SW480 (cell line): ENCODE measurements at regions not wholly inside any gene's neighbourhood (a gene's known extent, or its start where the extent isn't known, plus 50 kb on each side); places are given as distances from the start of the nearest gene placed in this dataset.

ENCODE experiments used
- DNase-seq: peaks from one replicate; pipeline ENCODE4 v3.0.0-alpha.2; 2016; ENCODE audit warnings: low spot score

DNA sequence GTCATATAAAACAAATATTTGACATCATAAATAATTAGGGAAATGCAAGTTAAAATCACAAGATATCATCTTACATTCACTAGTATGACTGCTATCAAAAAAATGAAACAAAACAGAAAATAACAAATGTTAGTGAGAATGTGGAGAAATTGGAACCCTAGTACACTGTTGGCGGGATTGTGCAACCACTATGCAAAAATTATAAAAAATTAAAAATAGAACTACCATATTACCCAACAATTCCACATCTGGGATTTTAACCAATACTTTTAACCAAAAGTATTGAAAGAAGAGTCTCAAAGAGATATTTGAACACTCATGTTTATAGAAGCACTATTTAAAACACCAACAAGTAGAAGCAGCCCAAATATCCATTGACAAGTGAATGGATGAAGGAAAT, 797.2 kb upstream of the ADAMTS5 start:
- no peak for DNase-seq

DNA sequence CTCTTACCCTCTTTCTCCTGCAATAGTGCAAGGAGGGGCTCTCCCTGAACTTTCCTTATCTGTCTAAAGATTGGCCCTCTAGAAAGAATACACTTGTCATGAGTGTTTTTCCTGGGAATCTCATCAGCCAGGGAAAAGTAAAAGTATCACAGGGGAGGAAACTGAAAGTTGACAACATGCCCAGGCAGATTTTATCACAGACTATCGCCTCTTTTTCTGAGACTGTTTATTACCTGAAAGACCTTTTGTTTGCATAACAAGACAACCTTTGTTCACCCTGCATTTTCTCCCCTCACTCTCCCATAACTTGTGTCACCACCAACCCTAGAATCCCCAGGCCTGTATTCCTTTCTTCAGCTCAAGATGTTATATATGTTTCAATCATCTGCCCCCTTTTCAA, 794.7 kb upstream of the ADAMTS5 start:
- DNase-seq = no peak

DNA sequence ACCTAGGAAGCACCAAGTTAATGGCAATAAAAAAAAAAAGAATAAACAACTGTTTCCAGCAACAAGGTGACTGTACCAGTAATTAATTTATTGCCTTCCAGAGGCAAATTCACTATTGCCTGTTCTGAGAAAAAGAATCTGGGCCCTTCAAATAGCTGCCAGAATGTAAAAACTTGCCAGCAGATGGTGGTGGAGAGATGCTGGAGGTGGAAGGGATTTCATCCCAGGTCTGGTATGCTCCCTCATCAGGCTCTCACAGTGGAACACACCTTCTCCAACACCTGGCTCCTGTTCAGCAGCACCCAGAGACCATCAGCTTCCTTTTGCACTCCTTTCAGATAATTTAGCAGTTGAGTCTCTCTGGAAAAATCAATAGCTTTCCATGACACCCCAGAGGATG, 792.9 kb upstream of the ADAMTS5 start:
- DNase-seq = no peak

DNA sequence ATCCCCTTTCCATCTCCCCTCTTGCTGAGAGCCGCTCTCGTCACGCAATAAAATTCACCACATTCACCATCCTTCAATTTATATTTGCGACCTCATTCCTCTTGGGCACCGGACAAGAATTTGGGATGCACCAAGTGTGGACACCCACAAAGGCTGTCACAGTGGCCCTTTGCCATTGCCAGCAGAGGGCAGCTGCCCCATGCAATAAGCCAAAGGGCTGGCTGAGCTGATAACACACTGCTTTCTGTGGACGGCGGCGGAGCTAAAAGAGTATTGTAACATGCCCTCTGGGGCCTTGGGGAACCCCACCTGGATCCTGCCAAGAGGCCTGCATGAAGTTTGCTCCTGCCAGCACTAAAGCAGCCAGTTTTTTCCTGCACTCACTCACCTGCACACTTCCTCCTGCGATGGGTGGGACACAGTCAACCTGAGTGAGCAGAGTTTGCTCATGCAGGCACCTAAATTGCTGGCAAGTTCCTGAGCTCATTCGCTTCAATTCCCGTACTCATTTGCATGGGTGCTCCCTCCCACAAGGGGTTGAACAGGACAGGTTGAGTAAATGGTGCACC, 792.3 kb upstream of the ADAMTS5 start:
- no peak for DNase-seq

DNA sequence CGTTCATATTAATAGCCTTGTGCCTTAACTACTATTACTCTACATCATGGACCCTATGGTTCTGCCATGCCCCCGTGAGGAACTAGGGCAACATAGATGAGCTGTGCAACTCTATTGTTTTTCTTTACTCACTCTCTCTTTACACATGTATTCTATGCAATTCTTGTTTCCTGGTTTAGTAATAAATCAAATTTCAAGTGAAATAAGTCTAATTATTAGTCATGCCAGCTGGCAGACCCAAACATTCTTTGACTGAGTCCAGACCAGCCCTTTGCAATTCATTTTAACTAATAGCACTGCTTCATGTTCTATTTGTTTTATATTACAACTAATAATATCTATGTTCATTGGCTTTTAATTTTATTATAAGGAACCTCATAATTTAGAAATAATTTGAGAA, 789.3 kb upstream of the ADAMTS5 start:
- no peak for DNase-seq

DNA sequence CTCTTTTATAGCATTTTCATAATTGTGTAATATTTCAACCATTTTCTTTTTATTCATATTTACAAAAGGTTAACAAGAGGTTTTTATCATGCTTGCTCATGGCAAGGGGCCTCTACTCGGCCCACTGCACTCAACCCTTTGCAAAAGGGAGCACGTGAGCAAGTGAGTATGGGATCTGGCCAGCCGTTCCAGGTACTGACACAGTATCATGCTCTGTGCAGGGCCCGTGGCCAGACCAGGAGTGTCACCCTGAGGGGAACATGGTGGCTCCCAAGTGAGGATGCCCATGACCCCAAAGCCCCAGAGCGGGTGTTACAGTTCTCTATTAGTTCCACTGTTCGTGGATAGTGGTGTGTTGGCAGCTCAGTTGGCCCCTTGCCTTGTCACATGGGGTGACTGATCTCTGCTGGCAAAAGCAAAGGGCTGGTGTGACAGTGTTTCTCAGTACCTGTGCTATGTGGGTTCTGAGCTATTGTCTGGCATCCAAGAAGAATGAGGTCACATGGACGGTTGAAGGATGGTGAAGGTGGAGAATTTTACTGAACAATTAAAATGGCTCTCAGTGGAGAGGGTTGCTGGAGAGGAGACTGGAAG, 777.2 kb upstream of the ADAMTS5 start:
- no peak for DNase-seq

DNA sequence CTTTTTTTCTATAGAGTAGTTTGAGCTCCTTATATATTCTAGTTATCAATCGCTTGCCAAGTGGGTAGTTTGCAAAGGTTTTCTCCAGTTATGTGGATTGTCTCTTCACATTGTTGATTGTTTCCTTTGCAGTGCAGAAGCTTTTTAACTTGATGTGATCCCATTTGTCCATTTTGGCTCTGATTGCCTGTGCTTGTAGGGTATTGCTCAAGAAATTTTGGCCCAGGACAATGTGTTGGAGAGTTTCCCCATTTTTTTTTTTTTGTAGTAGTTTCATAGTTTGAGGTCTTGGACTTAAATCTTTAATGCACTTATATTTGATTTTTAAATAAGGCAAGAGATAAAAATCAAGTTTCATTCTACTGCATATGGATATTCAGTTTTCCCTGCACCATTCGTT, 774.8 kb upstream of the ADAMTS5 start:
- DNase-seq = no peak

DNA sequence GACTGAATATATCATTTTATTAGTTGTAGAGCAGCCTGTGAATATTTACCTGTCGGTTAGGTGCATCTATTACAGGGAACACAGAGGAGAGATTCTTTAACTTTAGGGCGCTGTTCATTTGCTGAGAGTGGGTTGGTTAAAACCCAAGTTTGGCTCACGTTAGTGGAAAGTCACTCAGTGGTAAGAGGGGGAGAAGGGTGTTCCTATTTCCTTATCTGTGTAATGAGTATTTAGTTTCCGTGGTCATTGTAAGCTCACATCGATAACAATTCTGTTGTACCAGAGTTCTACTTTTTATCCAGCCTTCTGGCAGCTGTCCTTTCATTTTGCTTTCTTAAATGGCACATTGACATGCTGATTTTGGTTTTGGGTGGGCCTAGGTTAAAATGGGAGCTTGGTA, 773.2 kb upstream of the ADAMTS5 start:
- DNase-seq = no peak

DNA sequence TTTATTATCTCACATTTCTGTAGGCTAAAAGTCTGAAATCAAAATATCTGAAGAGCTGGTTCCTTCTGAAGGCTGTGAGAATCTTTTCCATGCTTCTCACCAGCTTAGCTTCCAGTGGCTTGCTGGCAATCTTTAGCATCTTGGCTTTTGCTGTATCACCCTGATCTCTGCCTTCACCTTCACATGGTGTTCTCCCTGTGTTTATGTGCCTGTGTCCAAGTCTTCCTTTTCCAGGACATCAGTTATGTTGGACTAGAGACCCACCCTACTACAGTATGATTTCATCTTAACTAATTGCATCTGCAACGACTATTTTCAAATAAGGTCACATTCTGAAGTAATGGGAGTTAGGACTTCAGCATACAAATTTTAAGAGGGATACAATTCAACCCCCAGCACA, 772.3 kb upstream of the ADAMTS5 start:
- DNase-seq = no peak

DNA sequence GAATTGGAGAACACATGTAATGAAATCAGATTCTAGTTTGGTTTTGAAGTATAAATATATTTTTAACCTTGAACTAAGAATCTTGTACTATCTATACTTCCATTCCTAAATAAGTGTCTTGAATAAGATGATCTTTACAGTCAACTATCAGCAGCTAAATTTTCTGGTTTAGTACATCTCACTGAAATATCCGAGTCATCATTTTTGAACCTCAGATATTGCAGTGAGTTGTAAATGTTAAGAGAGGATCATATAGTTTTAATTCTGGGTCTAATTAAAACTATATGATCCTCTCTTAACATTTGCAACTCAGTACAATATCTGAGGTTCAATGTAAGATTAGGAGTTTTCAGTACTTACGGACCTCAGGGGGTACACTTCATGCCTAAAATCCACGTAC, 768.8 kb upstream of the ADAMTS5 start:
- DNase-seq = no peak

DNA sequence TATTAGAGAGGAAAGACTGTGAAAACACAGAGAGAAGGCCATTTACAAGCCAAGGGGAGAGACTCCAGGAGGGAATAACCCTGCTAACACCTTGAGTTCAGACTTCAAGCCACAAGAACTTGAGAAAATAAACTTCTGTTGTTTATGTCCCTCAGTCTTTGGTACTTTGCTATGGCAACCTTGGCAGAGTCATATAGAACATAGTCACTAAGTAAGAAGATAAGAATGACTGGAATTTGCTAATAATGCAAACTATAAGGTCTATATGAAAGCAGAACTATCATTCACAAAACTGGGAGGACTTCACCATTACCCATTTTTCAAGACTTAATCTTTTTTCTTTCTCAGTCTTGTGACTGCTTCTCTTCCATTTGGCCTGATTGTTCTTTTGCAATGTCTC, 767.3 kb upstream of the ADAMTS5 start:
- no peak for DNase-seq

DNA sequence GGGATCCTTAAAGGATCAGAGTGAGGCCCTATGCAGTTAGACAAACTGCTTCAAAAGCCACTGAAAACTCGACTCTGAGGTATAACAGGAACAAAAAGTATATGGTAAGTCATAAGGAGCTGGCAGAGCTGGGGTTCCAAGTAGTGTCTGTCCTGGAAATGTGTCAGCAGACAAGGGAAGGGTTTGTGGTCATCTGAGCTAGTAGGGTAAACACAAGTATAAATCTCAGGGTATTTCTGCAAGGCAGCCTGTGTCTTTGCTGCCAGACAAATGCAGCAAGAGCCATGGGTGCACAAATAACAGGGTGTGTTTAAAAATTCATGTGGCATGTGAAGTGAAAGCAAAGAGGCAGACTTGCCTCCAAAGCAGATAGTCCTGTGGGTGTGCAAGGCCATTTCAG, 759.0 kb upstream of the ADAMTS5 start:
- DNase-seq = no peak

DNA sequence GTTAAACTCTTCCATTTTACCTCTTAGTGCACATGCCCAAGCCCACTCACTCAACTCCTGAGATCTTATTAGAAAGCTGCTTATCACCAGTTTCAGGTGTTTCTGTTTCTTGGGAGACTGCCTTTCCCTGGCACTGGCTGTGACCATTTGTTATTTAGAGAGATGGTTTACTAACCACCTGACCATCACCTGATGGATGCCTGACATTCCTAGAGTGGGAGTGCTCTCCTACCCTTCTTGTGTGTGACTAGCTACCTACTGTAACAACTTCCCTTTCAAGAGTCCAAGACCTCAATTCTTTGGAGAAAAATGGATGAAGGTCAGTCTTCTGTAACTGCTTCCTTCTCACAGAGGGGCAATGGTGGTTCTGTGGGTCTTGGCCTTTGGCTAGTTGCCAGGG, 755.2 kb upstream of the ADAMTS5 start:
- DNase-seq = peak; percentile 47

DNA sequence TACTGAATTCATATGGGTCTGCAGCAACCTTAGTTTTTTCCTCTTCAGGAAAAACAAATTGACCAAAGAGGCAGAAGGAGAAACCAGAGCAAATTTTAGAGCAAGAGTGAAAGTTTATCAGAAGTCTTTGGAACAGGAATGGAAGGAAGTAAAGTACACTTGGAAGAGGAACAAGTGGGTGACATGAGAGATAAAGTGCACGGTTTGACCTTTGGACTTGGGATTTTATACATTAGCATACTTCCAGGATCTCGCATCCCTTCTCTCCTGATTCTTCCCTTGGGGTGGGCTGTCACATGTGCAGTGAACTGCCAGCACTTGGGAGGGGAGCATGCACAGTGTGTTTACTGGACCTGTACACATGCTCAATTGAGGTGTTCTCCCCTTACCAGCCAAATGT, 754.8 kb upstream of the ADAMTS5 start:
- DNase-seq = peak; percentile 3

DNA sequence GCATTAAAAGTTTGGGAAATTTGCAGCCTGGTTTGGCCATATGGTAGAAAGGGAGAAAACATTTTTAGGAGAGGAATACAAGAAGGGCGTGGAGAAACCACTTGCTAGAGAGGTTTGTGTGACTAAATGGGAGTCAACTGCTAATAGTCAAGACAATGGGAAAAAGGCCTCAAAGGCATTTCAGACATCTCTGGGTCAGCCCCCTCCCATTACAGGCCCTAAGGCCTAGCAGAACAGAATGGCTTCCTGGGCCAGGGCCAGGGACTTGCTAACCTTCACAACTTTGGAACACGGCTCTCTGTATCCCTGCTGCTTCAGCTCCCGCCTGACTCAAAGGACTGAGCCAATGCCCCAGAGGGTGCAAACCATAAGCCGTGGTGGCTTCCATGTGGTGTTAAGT, 752.3 kb upstream of the ADAMTS5 start:
- DNase-seq = no peak

DNA sequence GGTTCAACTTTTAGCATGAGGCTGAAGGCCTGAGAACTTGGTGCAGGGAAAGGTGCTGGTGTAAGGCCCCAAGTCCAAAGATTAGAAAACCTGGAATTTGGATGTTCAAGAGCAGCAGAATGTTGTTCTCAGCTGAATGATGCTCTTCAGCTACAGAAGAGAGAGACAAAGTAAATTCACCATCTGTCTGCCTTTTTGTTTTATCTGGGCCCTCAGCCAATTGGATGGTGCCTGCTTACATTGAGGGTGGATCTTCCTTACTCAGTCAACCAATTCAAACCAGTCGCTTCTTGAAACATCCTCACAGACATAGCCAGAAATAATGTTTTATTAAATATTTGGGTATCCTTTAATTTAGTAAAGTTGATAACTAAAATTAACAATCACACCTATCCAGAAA, 748.2 kb upstream of the ADAMTS5 start:
- no peak for DNase-seq

DNA sequence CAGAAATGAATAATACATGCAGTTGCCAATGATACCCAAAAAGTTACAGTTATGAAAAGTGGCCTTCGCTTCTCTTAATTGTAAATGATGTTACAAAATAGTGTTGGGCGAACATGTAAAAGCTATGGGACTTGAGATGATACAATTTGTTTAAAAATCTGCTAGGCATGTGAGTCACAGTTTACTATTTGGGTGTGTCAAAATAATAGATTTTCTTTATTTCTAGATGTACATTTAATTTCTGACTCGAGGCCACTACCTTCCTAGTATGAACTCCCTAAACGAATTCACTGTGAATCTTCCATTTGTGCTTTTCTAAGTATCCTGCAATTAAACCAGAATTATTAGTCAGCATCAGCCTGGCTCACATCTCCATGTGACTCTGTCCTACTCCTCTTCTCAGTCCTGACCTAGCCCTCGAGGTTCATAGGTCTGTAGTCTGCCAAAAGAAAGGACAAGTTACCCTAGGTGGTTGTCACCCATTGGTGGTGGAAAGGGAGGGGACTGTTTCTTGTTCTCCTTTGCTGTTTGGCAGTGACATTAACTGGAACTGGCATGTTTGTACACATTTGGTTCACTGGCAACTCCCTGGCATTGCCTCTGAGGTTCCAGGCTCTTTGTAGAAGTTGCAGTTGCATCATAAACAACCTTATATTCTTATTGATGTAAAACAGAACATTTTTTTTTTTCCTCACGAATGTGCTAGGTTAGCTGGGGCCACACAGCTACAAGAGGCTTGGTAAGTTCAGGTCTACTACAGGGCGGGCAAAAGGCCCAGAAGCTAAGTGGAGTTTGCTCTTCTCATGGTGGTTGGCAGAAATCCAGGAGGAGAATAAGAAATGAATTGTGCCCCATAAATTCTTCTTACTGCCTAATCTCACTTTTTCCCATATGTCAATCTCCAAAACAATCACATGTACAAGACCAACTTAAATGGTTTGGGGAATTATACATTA, 746.5 kb upstream of the ADAMTS5 start:
- no peak for DNase-seq

DNA sequence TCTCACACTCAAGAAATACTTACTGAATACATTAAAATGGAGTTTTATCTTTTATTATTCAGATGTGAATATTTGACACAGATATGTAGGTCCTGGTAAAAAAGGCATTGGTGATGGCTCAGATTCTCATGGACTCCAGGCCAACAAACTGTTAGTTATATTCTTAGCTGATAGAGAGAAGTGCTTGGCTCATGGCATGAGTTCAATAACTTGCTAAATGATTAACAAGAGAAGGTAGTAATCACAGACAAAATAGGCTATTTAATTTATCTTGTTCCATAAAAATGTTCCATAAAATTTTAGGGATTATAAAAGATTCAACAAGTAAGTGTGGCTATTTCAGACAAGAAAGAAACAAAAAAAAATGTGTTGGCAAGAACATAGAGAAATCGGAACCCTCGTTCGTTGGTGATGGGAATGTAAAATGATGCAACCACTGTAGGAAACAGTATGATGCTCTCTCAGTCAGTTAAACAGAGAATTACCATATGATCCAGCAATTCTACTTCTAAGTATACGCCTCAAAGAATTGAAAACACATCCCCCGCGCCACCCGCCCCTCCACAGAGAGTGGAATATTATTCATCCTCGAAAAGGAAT, 737.8 kb upstream of the ADAMTS5 start:
- DNase-seq = no peak

DNA sequence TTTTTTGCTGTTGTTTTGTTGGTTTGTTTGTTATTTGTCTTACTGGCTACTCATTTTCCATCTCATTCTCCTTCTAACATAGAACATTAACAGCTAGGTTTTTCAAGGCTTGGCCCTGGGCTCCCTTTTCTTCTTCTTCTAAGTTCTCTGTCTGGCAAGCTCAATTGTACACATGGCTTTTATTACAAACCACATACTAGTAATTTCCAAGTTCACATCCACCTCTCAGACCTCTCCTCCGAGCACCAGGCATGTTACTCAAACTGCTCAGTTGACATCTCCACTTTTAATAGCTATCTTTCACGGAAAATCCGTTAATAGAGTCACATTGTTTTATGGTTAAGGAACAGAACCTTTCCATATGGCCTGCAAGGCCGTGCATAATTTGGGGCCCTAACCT, 736.9 kb upstream of the ADAMTS5 start:
- DNase-seq = no peak

DNA sequence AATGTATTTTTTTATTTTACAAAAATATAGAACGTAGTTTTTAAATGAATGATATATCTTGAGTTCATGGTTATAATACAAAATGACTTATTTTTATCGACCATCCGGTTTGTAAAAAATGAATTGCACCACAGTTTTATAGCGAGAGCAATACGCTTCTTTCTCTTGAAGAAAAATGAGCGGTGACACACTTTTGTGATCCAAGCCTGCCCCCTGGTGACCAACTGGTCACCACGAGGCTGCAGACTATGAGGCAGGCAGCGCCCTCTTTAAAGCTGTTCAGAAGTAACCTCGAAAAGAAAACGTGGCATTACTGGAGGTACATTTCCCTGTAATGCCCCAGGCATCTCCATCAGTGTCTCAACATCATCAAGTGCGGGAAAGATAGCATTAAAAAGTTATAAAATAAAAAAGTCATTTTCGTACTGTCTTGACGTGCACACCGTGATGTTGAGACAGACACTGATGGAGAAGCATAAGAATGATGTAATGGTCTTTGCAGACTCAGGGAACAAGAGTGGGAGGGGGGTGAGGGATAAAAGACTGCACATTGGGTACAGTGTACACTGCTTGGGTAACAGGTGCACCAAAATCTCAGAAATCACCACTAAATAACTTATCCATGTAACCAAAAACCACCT, 734.2 kb upstream of the ADAMTS5 start:
- peak; percentile 75 for DNase-seq

DNA sequence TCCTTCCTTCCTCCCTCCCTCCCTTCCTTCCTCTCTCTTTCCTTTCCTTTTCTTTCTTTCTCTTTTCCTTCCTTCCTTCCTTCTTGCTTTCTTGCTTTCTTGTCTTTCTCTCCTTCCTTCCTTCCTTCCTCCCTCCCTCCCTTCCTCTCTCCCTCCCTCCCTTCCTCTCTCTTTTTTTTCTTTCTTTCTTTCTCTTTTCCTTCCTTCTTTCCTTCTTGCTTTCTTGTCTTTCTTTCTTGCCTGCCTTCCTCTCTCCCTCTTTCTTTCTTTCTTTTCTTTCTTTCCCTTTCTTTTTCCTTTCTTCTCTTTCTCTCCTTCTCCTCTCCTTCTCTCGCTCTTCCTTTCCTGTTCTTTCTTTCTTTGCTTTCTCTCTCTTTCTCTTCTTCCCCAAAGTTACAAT, 728.4 kb upstream of the ADAMTS5 start:
- no peak for DNase-seq

DNA sequence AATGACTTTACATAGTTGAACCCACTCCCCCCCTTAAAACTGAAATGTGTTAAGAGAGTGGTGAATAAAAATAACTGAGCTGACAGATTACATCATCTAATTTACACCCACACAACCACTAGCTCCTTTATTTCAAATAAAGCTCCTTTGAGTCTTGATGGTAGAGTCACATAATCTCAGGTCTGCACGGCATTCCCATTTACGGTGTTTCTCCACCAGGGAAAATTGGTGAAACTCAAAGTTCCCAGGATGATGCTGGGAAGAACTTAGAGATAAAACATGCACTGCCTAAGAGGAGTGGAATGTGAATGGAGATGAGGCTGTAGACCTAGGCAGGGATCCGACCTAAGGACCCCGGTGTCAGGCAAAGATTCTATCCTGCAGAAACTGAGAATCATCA, 727.8 kb upstream of the ADAMTS5 start:
- no peak for DNase-seq

DNA sequence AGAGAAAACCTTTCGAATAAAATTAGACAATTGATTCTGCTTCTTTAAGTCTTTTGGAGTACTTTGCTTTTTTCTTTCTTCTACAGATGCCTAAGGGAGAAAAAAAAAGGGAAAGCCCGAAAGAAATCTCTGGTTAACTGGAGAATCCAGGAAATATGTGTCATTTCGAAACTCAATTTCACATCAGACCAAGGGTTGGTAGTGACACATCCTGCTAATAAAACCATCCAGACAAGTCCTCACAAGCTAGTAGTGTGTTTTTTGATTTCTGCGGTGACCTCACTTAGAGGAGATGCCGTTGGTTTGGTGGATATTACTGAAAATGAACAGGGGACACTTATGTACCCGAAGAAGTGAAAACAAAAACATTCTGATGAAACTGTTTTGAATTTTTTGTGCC, 726.5 kb upstream of the ADAMTS5 start:
- DNase-seq = no peak
